KMS-11 (cell line): ENCODE measurements at regions not wholly inside any gene's neighbourhood (a gene's known extent, or its start where the extent isn't known, plus 50 kb on each side); places are given as distances from the start of the nearest gene placed in this dataset.
A peak's percentile ranks its signal among the peaks of the same experiment; 100 is the strongest.

Source experiments
- H2AFZ ChIP-seq: fragments of 200-600 bp; sonication (generic); 2 replicates; pipeline ENCODE4 v1.6.1; 2016; ENCODE audit warnings: antibody characterized with exemption, mixed run types, low read depth
- H3K27ac ChIP-seq: fragments of 200-600 bp; sonication (generic); 2 replicates; pipeline ENCODE4 v1.6.1; 2016; ENCODE audit warnings: mild to moderate bottlenecking, mixed run types
- H3K27me3 ChIP-seq: fragments of 200-600 bp; sonication (generic); 2 replicates; pipeline ENCODE4 v1.6.1; 2017; ENCODE audit warnings: mild to moderate bottlenecking, low read depth, mixed run types, moderate library complexity; ENCODE audit not compliant: insufficient read depth
- H3K36me3 ChIP-seq: fragments of 200-600 bp; sonication (generic); 2 replicates; pipeline ENCODE4 v1.6.1; 2017; ENCODE audit warnings: mild to moderate bottlenecking, mixed run types; ENCODE audit not compliant: insufficient read depth
- H3K4me1 ChIP-seq: fragments of 200-600 bp; sonication (generic); 2 replicates; pipeline ENCODE4 v1.6.1; 2016; ENCODE audit warnings: mild to moderate bottlenecking, low read depth, mixed run types; ENCODE audit not compliant: poor library complexity, severe bottlenecking
- H3K4me2 ChIP-seq: fragments of 200-600 bp; sonication (generic); 2 replicates; pipeline ENCODE4 v1.7.0; 2016; ENCODE audit warnings: mild to moderate bottlenecking, mixed run types
- H3K4me3 ChIP-seq: fragments of 200-600 bp; sonication (generic); IDR thresholded peaks from 2 replicates; pipeline ENCODE4 v1.6.1; 2017; ENCODE audit warnings: low read depth, low read length, mixed read lengths; ENCODE audit not compliant: insufficient read depth
- H3K79me2 ChIP-seq: fragments of 200-600 bp; sonication (generic); 2 replicates; pipeline ENCODE4 v1.6.1; 2016; ENCODE audit warnings: low read depth, mixed run types; ENCODE audit not compliant: insufficient read depth
- H3K9ac ChIP-seq: fragments of 200-600 bp; sonication (generic); 2 replicates; pipeline ENCODE4 v1.6.1; 2016; ENCODE audit warnings: mild to moderate bottlenecking, mixed run types
- H4K20me1 ChIP-seq: fragments of 200-600 bp; sonication (generic); 2 replicates; pipeline ENCODE4 v1.6.1; 2016; ENCODE audit warnings: mild to moderate bottlenecking, mixed run types; ENCODE audit not compliant: insufficient read depth
- TF ChIP-seq, protein P1 (sequence below): fragments of 200-600 bp; sonication (generic); conservative IDR thresholded peaks from 2 replicates; pipeline ENCODE4 v1.6.1; 2017; ENCODE audit warnings: low read depth, mild to moderate bottlenecking, antibody characterized with exemption, low read length, moderate library complexity, mixed read lengths

DNA sequence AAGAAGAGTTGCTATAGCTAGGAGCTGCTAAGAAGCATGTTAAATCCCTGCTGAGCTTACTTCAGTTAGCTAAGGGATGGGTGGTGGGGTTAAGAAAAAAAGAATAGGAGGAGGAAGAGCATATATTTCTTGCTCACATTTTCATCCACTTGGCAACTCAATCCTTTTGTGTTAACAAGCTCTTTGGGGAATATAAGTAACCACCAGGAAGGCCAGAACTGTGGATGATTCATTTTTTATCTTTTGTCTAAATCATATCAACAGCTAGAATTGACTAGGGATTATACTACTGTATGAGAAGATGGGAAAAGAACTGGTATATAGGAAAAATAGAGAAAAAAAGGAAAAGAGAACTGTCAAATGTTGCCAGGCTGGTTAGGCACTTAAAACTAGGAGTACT, 555.3 kb upstream of the ARRDC3 start:
- Histone ChIP-seq H3K36me3 (no peaks in the 10 kb centered on the region), H4K20me1 (no peaks in the 10 kb centered on the region), H3K4me2 (no peak overlapping the region), H3K27me3 (no peaks in the 10 kb centered on the region), H3K4me3 (no peak overlapping the region), H3K4me1 (no peaks in the 10 kb centered on the region), H2AFZ (no peak overlapping the region), H3K9ac (no peak overlapping the region), H3K79me2 (no peaks in the 10 kb centered on the region), H3K27ac (no peak overlapping the region)
- TF ChIP-seq, protein P1, sequence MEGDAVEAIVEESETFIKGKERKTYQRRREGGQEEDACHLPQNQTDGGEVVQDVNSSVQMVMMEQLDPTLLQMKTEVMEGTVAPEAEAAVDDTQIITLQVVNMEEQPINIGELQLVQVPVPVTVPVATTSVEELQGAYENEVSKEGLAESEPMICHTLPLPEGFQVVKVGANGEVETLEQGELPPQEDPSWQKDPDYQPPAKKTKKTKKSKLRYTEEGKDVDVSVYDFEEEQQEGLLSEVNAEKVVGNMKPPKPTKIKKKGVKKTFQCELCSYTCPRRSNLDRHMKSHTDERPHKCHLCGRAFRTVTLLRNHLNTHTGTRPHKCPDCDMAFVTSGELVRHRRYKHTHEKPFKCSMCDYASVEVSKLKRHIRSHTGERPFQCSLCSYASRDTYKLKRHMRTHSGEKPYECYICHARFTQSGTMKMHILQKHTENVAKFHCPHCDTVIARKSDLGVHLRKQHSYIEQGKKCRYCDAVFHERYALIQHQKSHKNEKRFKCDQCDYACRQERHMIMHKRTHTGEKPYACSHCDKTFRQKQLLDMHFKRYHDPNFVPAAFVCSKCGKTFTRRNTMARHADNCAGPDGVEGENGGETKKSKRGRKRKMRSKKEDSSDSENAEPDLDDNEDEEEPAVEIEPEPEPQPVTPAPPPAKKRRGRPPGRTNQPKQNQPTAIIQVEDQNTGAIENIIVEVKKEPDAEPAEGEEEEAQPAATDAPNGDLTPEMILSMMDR, result no peak

DNA sequence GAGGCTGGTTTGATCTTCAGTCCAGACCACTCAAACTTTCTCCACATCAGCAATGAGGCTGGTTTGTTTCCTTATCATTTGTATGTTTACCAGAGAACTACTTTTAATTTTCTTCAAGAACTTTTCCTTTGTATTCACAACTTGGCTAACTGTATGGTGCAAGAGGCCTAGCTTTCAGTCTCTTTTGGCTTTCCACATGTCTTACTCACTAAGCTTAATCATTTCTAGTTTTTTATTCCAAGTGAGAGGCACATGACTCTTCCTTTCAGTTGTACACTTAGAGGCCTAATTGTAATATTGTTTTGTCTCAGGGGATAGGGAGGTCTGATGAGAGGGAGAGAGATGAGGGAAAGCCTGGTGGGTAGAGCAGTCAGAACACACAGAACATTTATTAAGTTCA, 554.0 kb upstream of the ARRDC3 start:
- Histone ChIP-seq H3K4me2 (no peak overlapping the region), H3K36me3 (no peaks in the 10 kb centered on the region), H4K20me1 (no peaks in the 10 kb centered on the region), H2AFZ (no peak overlapping the region), H3K27ac (no peak overlapping the region), H3K27me3 (no peaks in the 10 kb centered on the region), H3K4me3 (no peak overlapping the region), H3K79me2 (no peaks in the 10 kb centered on the region), H3K4me1 (no peaks in the 10 kb centered on the region), H3K9ac (no peak overlapping the region)
- TF ChIP-seq, protein P1, result no peak

GRCh38 chr5:91929522-91929817, 546.4 kb upstream of the ARRDC3 start:
- H2AFZ ChIP-seq, result no peak overlapping the region
- H3K4me3 ChIP-seq, result no peak overlapping the region
- H3K4me1 ChIP-seq, result no peaks in the 10 kb centered on the region
- no peak overlapping the region for H3K27ac ChIP-seq
- no peaks in the 10 kb centered on the region for H3K27me3 ChIP-seq
- H3K79me2 ChIP-seq, result no peaks in the 10 kb centered on the region
- H3K36me3 ChIP-seq, result no peaks in the 10 kb centered on the region
- TF ChIP-seq, protein P1, result no peak
- H4K20me1 ChIP-seq, result no peaks in the 10 kb centered on the region
- no peak overlapping the region for H3K4me2 ChIP-seq
- no peak overlapping the region for H3K9ac ChIP-seq

DNA sequence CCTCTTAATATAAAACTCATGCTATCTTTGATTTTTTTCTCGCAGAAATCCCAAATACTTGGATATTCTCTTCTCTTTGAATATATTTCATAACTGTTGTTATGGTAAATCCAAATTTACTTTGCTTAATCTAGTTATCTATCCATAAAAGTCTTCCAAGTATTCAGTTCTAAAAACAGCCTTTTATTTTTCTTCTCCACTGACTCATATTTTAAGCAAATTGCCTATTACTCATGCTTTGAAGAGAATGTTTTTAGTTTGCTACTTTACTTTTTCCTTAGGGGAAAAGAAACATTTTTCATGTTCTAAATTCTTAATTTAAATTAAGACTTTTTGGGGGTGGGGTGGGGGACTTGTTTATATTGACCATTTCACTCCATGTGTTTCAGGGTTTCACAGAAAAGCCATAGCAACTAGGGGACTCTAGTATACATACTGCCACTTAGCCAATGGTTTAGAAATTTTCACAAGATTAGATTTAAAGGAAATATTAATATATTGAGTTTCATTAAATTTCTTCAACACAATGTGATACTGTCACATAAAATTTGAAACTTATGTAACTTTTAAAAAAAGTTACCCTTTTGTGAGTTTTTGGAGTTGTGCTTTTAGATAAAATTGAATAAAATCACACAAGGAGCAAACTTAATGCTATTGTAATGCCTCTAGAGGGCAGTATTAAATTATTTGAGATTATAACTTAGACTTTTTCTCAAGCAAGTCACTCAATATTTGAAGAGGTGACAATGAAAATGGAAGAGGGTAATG, 545.8 kb upstream of the ARRDC3 start:
- no peak overlapping the region for H3K9ac ChIP-seq

More for the DNA sequence above, 545.8 kb upstream of the ARRDC3 start:
- H3K4me1 ChIP-seq, result no peaks in the 10 kb centered on the region
- H3K36me3 ChIP-seq, result no peaks in the 10 kb centered on the region
- no peaks in the 10 kb centered on the region for H3K27me3 ChIP-seq
- H4K20me1 ChIP-seq, result no peaks in the 10 kb centered on the region
- TF ChIP-seq, protein P1, result peak; percentile 76
- no peak overlapping the region for H3K4me3 ChIP-seq
- no peak overlapping the region for H3K4me2 ChIP-seq
- H3K79me2 ChIP-seq, result no peaks in the 10 kb centered on the region
- no peak overlapping the region for H2AFZ ChIP-seq
- no peak overlapping the region for H3K27ac ChIP-seq
